ENCODE measurements at regions not wholly inside any gene's neighbourhood (a gene's known extent, or its start where the extent isn't known, plus 50 kb on each side); places are given as distances from the start of the nearest gene placed in this dataset.

DNA sequence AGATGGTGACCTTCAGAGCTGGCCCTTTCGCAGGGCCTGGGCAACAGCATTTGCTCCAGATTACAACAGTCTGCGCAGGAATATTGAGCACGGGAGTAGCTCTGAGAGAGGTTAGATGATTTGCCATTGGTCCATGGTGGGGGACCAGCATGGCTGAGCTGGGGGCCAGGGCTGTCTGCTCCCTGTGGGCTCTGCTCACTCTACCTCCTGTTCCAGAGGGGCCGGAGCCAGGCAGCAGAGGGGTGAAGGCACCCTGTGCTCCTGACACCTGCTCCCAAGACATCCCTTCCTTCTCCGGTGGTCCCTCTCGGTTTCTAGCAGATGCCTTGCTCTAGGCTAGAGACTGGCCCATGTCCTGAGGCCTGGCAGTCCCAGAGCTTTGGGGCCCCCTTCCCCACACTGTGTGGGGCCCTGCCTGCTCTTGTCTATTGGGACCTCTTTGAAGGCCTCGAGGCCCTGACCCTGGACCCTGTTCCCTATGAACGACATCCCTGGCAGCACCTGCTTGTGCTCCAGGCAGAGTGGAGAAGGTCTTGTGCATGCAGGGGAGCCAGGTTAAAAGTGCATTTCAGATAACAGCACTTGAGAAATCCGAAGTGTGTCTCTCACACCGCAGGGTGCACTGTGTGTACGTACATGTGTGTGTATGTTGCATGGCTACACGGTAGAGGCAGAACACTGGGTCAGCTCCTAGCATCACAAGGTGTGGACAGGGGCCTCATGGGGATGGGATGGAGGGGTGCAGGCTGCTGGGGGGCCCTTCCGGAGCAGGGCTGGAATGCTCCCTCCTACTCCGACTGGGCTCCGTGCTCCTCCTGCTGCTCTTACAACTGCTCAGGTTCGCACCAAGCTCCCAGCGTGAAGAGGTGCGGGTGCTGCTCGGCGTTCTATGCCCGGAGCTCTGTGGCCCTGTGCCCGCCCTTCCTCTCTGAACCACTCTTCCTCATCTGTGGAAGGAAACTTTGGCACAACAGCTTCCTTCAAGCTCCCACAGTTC lies 123.3 kb upstream of the B3GAT1 start:
- Histone ChIP-seq H3K36me3 (replicated peaks in 1 of 2; ENCODE audit: control extremely low read depth in 1 of 2, control insufficient read depth in 1 of 2, extremely low read depth in 1 of 2, insufficient read depth in 2 of 2, low read length in 1 of 2) (no peaks in the 10 kb centered on the region), H3K4me3 (ENCODE audit: control extremely low read depth in 1 of 5, extremely low read depth in 1 of 5, insufficient read depth in 1 of 5, low read depth in 2 of 5, low read length in 4 of 5) (no peak overlapping the region), H3K9ac (ENCODE audit: low read length) (no peak overlapping the region), H3K79me2 (ENCODE audit: control insufficient read depth, insufficient read depth, low read length) (no peaks in the 10 kb centered on the region), H3K27ac (ENCODE audit: low read length in 2 of 2) (no peak overlapping the region), H2AFZ (ENCODE audit: insufficient read depth, low read depth, low read length, poor library complexity, severe bottlenecking) (no peak overlapping the region), H3K9me3 (ENCODE audit: control extremely low read depth in 1 of 3, control insufficient read depth in 2 of 3, insufficient read depth in 1 of 3, low read length in 2 of 3) (peaks cover 0 to 5% (median 0%) of the 10 kb centered on the region in 3 donors), H3K4me2 (replicated peaks; ENCODE audit: low read depth, low read length, poor library complexity, severe bottlenecking) (no peak overlapping the region), H4K20me1 (ENCODE audit: control insufficient read depth, insufficient read depth, low read length, poor library complexity, severe bottlenecking) (no peaks in the 10 kb centered on the region), H3K27me3 (replicated peaks in 1 of 4; ENCODE audit: control extremely low read depth in 1 of 4, control insufficient read depth in 3 of 4, insufficient read depth in 4 of 4, low read length in 3 of 4) (no peaks in the 10 kb centered on the region), H3K4me1 (ENCODE audit: control insufficient read depth in 2 of 2, insufficient read depth in 2 of 2, low read length in 2 of 2) (no peaks in the 10 kb centered on the region)
- Mint-ChIP-seq H3K9me3 (ENCODE audit: insufficient read depth) (no peaks in the 10 kb centered on the region), H3K4me1 (peaks cover 2% of the 10 kb centered on the region), H3K27me3 (peaks cover 22% of the 10 kb centered on the region), H3K4me3 (no peak overlapping the region), H3K27ac (no peak overlapping the region)
- intact Hi-C loops (cut with micrococcal nuclease), result no loop called here
- TF ChIP-seq, protein P1, sequence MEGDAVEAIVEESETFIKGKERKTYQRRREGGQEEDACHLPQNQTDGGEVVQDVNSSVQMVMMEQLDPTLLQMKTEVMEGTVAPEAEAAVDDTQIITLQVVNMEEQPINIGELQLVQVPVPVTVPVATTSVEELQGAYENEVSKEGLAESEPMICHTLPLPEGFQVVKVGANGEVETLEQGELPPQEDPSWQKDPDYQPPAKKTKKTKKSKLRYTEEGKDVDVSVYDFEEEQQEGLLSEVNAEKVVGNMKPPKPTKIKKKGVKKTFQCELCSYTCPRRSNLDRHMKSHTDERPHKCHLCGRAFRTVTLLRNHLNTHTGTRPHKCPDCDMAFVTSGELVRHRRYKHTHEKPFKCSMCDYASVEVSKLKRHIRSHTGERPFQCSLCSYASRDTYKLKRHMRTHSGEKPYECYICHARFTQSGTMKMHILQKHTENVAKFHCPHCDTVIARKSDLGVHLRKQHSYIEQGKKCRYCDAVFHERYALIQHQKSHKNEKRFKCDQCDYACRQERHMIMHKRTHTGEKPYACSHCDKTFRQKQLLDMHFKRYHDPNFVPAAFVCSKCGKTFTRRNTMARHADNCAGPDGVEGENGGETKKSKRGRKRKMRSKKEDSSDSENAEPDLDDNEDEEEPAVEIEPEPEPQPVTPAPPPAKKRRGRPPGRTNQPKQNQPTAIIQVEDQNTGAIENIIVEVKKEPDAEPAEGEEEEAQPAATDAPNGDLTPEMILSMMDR (IDR thresholded peaks at IDR 0.05), result no peak
- TF ChIP-seq EZH2 (IDR thresholded peaks at IDR 0.05; ENCODE audit: borderline replicate concordance, insufficient read depth, low read depth, low read length, poor library complexity, severe bottlenecking), result no peak
- POLR2A ChIA-PET, result no interaction called here
- CTCF ChIA-PET, result no interaction called here
- 78% methylated on average over 21 of the region's 22 CpGs for WGBS (ENCODE audit: insufficient coverage)
- DNase-seq, result no peak
- no peak for ATAC-seq (ENCODE audit: low read depth)

DNA sequence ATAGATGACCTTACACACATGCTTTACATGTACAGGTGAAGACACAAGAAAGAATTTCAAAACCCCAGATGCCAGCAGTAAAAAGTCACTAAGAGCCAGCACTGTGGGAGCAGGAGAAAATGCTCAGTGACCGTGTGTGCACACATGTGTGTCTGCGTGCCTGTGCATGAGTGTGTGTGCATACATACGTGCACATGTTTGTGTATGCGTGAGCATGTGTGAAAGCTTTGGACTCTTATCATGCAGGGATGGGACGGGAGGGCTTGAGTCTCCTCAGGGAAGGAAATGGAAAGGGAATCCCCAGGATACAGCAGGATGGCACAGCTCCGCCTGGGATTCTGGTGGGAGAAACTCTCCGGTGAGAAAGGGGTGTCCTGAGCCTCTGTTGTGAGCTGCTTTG lies 121.5 kb upstream of the B3GAT1 start:
- H3K4me3 Mint-ChIP-seq, result no peak overlapping the region
- WGBS (ENCODE audit: insufficient coverage), result 92% methylated on average over 7 of the region's 7 CpGs
- H3K9ac ChIP-seq (ENCODE audit: low read length), result no peak overlapping the region
- H3K27ac ChIP-seq (ENCODE audit: low read length in 2 of 2), result no peak overlapping the region
- ATAC-seq (ENCODE audit: low read depth) (no peak), DNase-seq (no peak)
- H3K9me3 ChIP-seq (ENCODE audit: control extremely low read depth in 1 of 3, control insufficient read depth in 2 of 3, insufficient read depth in 1 of 3, low read length in 2 of 3), result peaks cover 0 to 5% (median 0%) of the 10 kb centered on the region in 3 donors
- ChIA-PET CTCF (no interaction called here), POLR2A (no interaction called here)
- no peak overlapping the region for H2AFZ ChIP-seq (ENCODE audit: insufficient read depth, low read depth, low read length, poor library complexity, severe bottlenecking)
- no peaks in the 10 kb centered on the region for H3K36me3 ChIP-seq (replicated peaks in 1 of 2; ENCODE audit: control extremely low read depth in 1 of 2, control insufficient read depth in 1 of 2, extremely low read depth in 1 of 2, insufficient read depth in 2 of 2, low read length in 1 of 2)
- no peaks in the 10 kb centered on the region for H3K4me1 ChIP-seq (ENCODE audit: control insufficient read depth in 2 of 2, insufficient read depth in 2 of 2, low read length in 2 of 2)
- no peaks in the 10 kb centered on the region for H4K20me1 ChIP-seq (ENCODE audit: control insufficient read depth, insufficient read depth, low read length, poor library complexity, severe bottlenecking)
- no peak overlapping the region for H3K27ac Mint-ChIP-seq
- H3K27me3 Mint-ChIP-seq, result peaks cover 20% of the 10 kb centered on the region
- intact Hi-C loops (cut with micrococcal nuclease), result no loop called here
- TF ChIP-seq, protein P1 (IDR thresholded peaks at IDR 0.05), result no peak
- no peak for TF ChIP-seq EZH2 (IDR thresholded peaks at IDR 0.05; ENCODE audit: borderline replicate concordance, insufficient read depth, low read depth, low read length, poor library complexity, severe bottlenecking)
- H3K4me1 Mint-ChIP-seq, result peaks cover 2% of the 10 kb centered on the region
- H3K4me2 ChIP-seq (replicated peaks; ENCODE audit: low read depth, low read length, poor library complexity, severe bottlenecking), result no peak overlapping the region
- no peaks in the 10 kb centered on the region for H3K9me3 Mint-ChIP-seq (ENCODE audit: insufficient read depth)
- no peaks in the 10 kb centered on the region for H3K79me2 ChIP-seq (ENCODE audit: control insufficient read depth, insufficient read depth, low read length)
- no peaks in the 10 kb centered on the region for H3K27me3 ChIP-seq (replicated peaks in 1 of 4; ENCODE audit: control extremely low read depth in 1 of 4, control insufficient read depth in 3 of 4, insufficient read depth in 4 of 4, low read length in 3 of 4)
- H3K4me3 ChIP-seq (ENCODE audit: control extremely low read depth in 1 of 5, extremely low read depth in 1 of 5, insufficient read depth in 1 of 5, low read depth in 2 of 5, low read length in 4 of 5), result no peak overlapping the region
